Omental fat pad (tissue), 3 donors: ENCODE measurements at regions not wholly inside any gene's neighbourhood (a gene's known extent, or its start where the extent isn't known, plus 50 kb on each side); places are given as distances from the start of the nearest gene placed in this dataset.

ENCODE experiments used
- ATAC-seq: fragments of 150-250 bp; one replicate; pipeline ENCODE4 v1.9.1; 2016; ENCODE audit warnings: mild to moderate bottlenecking, moderate library complexity; ENCODE audit not compliant: low FRiP score
- DNase-seq: peaks from one replicate; pipeline ENCODE4 v3.0.0-alpha.2; 2019; ENCODE audit warnings: low spot score
- CTCF ChIP-seq, 3 donors: fragments of 450-650 bp; IDR thresholded peaks; one replicate each; pipeline ENCODE4 v1.5.1; 2016 to 2017; ENCODE audit warnings: antibody characterized with exemption in 3 of 3, mild to moderate bottlenecking in 3 of 3, moderate library complexity in 2 of 3

GRCh38 chr22:22144858-22145257 is 99.7 kb upstream of the VPREB1 start:
- no peak for DNase-seq
- ATAC-seq, result no peak
- TF ChIP-seq CTCF (IDR thresholded peaks at IDR 0.05), result no peak

- TF ChIP-seq CTCF (IDR thresholded peaks at IDR 0.05), result no peak
- ATAC-seq (no peak), DNase-seq (no peak)
These were observed 101.1 kb upstream of the VPREB1 start for GRCh38 chr22:22143448-22143847.

- DNase-seq, result no peak
- no peak for ATAC-seq
- no peak for TF ChIP-seq CTCF (IDR thresholded peaks at IDR 0.05)
These were observed 101.9 kb upstream of the VPREB1 start for GRCh38 chr22:22142661-22143060.

GRCh38 chr22:22141771-22142591 is 102.6 kb upstream of the VPREB1 start:
- ATAC-seq, result no peak
- no peak for TF ChIP-seq CTCF (IDR thresholded peaks at IDR 0.05)
- no peak for DNase-seq

- no peak for ATAC-seq
- no peak for DNase-seq
- no peak for TF ChIP-seq CTCF (IDR thresholded peaks at IDR 0.05)
These were observed 103.6 kb upstream of the VPREB1 start for GRCh38 chr22:22141031-22141430.

- no peak for DNase-seq
- ATAC-seq, result no peak
- TF ChIP-seq CTCF (IDR thresholded peaks at IDR 0.05), result no peak
These were observed 105.2 kb upstream of the VPREB1 start for GRCh38 chr22:22139364-22139763.

- no peak for ATAC-seq
- DNase-seq, result no peak
- TF ChIP-seq CTCF (IDR thresholded peaks at IDR 0.05), result no peak
These were observed 105.7 kb upstream of the VPREB1 start for GRCh38 chr22:22138915-22139314.
